ENCODE measurements at regions not wholly inside any gene's neighbourhood (a gene's known extent, or its start where the extent isn't known, plus 50 kb on each side); places are given as distances from the start of the nearest gene placed in this dataset.

- TF ChIP-seq CTCF (IDR thresholded peaks at IDR 0.05) = no peak
- no peak for TF ChIP-seq POLR2A (IDR thresholded peaks at IDR 0.05)
- TF ChIP-seq POLR2AphosphoS5 (IDR thresholded peaks at IDR 0.05) = no peak
Observed at GRCh38 chrX:82677286-82677685, 830.8 kb upstream of the POU3F4 start.
